GM12891 (cell line): ENCODE measurements at regions not wholly inside any gene's neighbourhood (a gene's known extent, or its start where the extent isn't known, plus 50 kb on each side); places are given as distances from the start of the nearest gene placed in this dataset.

Experiments
- POLR2A ChIP-seq: IDR thresholded peaks from 2 replicates; pipeline ENCODE4 v1.6.1; 2011; ENCODE audit warnings: low read depth, low read length, control low read depth
- POLR2AphosphoS5 ChIP-seq: IDR thresholded peaks from 2 replicates; pipeline ENCODE4 v1.6.1; 2011; ENCODE audit warnings: low read depth, low read length, control low read depth
- SPI1 ChIP-seq: IDR thresholded peaks from 2 replicates; pipeline ENCODE4 v1.6.1; 2011; ENCODE audit warnings: low read depth, low read length, control low read depth
- TAF1 ChIP-seq: IDR thresholded peaks from 2 replicates; pipeline ENCODE4 v1.6.1; 2011; ENCODE audit warnings: low read depth, low read length, control low read depth

- no peak for TF ChIP-seq POLR2A
- no peak for TF ChIP-seq POLR2AphosphoS5
- no peak for TF ChIP-seq TAF1
- no peak for TF ChIP-seq SPI1
Observed at GRCh38 chr9:109855540-109855939, 75.5 kb downstream of the PALM2AKAP2 start.
